Lower leg skin (tissue), 3 donors: ENCODE measurements at regions not wholly inside any gene's neighbourhood (a gene's known extent, or its start where the extent isn't known, plus 50 kb on each side); places are given as distances from the start of the nearest gene placed in this dataset.

ENCODE experiments used
- CTCF ChIP-seq, 3 donors: fragments of 450-650 bp; IDR thresholded peaks; one replicate each; pipeline ENCODE4 v1.5.1; 2016; ENCODE audit warnings: antibody characterized with exemption in 3 of 3, mild to moderate bottlenecking in 3 of 3, moderate library complexity in 2 of 3
- POLR2A ChIP-seq, 2 donors: fragments of 450-650 bp; IDR thresholded peaks; one replicate each; pipeline ENCODE4 v1.6.1; 2016 to 2017; ENCODE audit warnings: antibody characterized with exemption in 2 of 2, mild to moderate bottlenecking in 1 of 2, moderate library complexity in 1 of 2

- TF ChIP-seq POLR2A (IDR thresholded peaks at IDR 0.05) (no peak), CTCF (IDR thresholded peaks at IDR 0.05) (no peak)
Observed at GRCh38 chr22:48863965-48864528, 963.6 kb downstream of the BRD1 start.
